ENCODE measurements at regions not wholly inside any gene's neighbourhood (a gene's known extent, or its start where the extent isn't known, plus 50 kb on each side); places are given as distances from the start of the nearest gene placed in this dataset.
"Not testable (repeated sequence)": the region's sequence is repeated elsewhere in the genome, so short reads cannot be mapped to it uniquely, and the experiment has no call there.

- TF ChIP-seq CTCF (IDR thresholded peaks at IDR 0.05; ENCODE audit: insufficient read depth, low read length, poor library complexity, severe bottlenecking), result no peak
- no peak overlapping the region for H3K4me3 ChIP-seq (replicated peaks; ENCODE audit: low read depth, low read length)
- no peak for DNase-seq (ENCODE audit: extremely low read depth, insufficient read length)
- no peaks in the 10 kb centered on the region for H3K36me3 ChIP-seq (ENCODE audit: control insufficient read depth, insufficient read depth, low read length)
- no peaks in the 10 kb centered on the region; the same call in 1 of the 2 replicates for H3K27me3 ChIP-seq (replicated peaks; ENCODE audit: control insufficient read depth, insufficient read depth, low read length)
Measured at GRCh38 chr2:240258685-240259084, 118.2 kb upstream of the OTOS start.

GRCh38 chr2:240259201-240259923 lies 118.9 kb upstream of the OTOS start:
- Histone ChIP-seq H3K36me3 (ENCODE audit: control insufficient read depth, insufficient read depth, low read length) (no peaks in the 10 kb centered on the region), H3K4me3 (replicated peaks; ENCODE audit: low read depth, low read length) (no peak overlapping the region), H3K27me3 (replicated peaks; ENCODE audit: control insufficient read depth, insufficient read depth, low read length) (no peaks in the 10 kb centered on the region; the same call in 1 of the 2 replicates)
- TF ChIP-seq CTCF (IDR thresholded peaks at IDR 0.05; ENCODE audit: insufficient read depth, low read length, poor library complexity, severe bottlenecking), result no peak
- DNase-seq (ENCODE audit: extremely low read depth, insufficient read length), result no peak

- TF ChIP-seq CTCF (IDR thresholded peaks at IDR 0.05; ENCODE audit: insufficient read depth, low read length, poor library complexity, severe bottlenecking), result no peak
- H3K27me3 ChIP-seq (replicated peaks; ENCODE audit: control insufficient read depth, insufficient read depth, low read length), result no peaks in the 10 kb centered on the region; the same call in 1 of the 2 replicates
- no peaks in the 10 kb centered on the region for H3K36me3 ChIP-seq (ENCODE audit: control insufficient read depth, insufficient read depth, low read length)
- H3K4me3 ChIP-seq (replicated peaks; ENCODE audit: low read depth, low read length), result no peak overlapping the region
- no peak for DNase-seq (ENCODE audit: extremely low read depth, insufficient read length)
Measured at GRCh38 chr2:240259924-240260529, 119.6 kb upstream of the OTOS start.

- Histone ChIP-seq H3K4me3 (replicated peaks; ENCODE audit: low read depth, low read length) (no peak overlapping the region), H3K36me3 (ENCODE audit: control insufficient read depth, insufficient read depth, low read length) (no peaks in the 10 kb centered on the region), H3K27me3 (replicated peaks; ENCODE audit: control insufficient read depth, insufficient read depth, low read length) (no peaks in the 10 kb centered on the region; the same call in 1 of the 2 replicates)
- DNase-seq (ENCODE audit: extremely low read depth, insufficient read length), result no peak
- TF ChIP-seq CTCF (IDR thresholded peaks at IDR 0.05; ENCODE audit: insufficient read depth, low read length, poor library complexity, severe bottlenecking), result no peak
Measured at GRCh38 chr2:240260664-240261063, 120.2 kb upstream of the OTOS start.

GRCh38 chr2:240262578-240262977 lies 122.1 kb upstream of the OTOS start:
- not testable (repeated sequence) for H3K4me3 ChIP-seq (replicated peaks; ENCODE audit: low read depth, low read length); H3K27me3 ChIP-seq (replicated peaks; ENCODE audit: control insufficient read depth, insufficient read depth, low read length); DNase-seq (ENCODE audit: extremely low read depth, insufficient read length); H3K36me3 ChIP-seq (ENCODE audit: control insufficient read depth, insufficient read depth, low read length)

- no peaks in the 10 kb centered on the region for H3K36me3 ChIP-seq (ENCODE audit: control insufficient read depth, insufficient read depth, low read length)
- no peak for DNase-seq (ENCODE audit: extremely low read depth, insufficient read length)
- H3K27me3 ChIP-seq (replicated peaks; ENCODE audit: control insufficient read depth, insufficient read depth, low read length), result no peaks in the 10 kb centered on the region
- H3K4me3 ChIP-seq (replicated peaks; ENCODE audit: low read depth, low read length), result no peak overlapping the region
- TF ChIP-seq CTCF (IDR thresholded peaks at IDR 0.05; ENCODE audit: insufficient read depth, low read length, poor library complexity, severe bottlenecking), result no peak
Measured at GRCh38 chr2:240269380-240269779, 128.9 kb upstream of the OTOS start.

Measured in GM06990 (cell line).